Aorta (tissue), 5 donors: ENCODE measurements at regions not wholly inside any gene's neighbourhood (a gene's known extent, or its start where the extent isn't known, plus 50 kb on each side); places are given as distances from the start of the nearest gene placed in this dataset.
"Not testable (repeated sequence)": the region's sequence is repeated elsewhere in the genome, so short reads cannot be mapped to it uniquely, and the experiment has no call there.

ENCODE experiments used
- ATAC-seq: fragments of 200-7000 bp; cut with Tn5 transposase; one replicate; pipeline ENCODE4 v1.9.1; 2022; ENCODE audit warnings: moderate library complexity; ENCODE audit not compliant: low FRiP score
- DNase-seq, 2 donors: peaks; one replicate each; pipeline ENCODE4 v3.0.0-alpha.2; 2020
- H3K27ac ChIP-seq, 2 donors: one replicate each; pipeline ENCODE4 v1.5.1; 2013; ENCODE audit warnings: low read length in 2 of 2, mild to moderate bottlenecking in 2 of 2, moderate library complexity in 2 of 2, control low read depth in 1 of 2, inconsistent platforms in 1 of 2, low read depth in 1 of 2
- H3K27me3 ChIP-seq, 2 donors: one replicate each; pipeline ENCODE4 v1.6.1; 2013; ENCODE audit warnings: control low read depth in 1 of 2, low read length in 1 of 2, mild to moderate bottlenecking in 1 of 2, moderate library complexity in 1 of 2; ENCODE audit not compliant: insufficient read depth in 2 of 2, control insufficient read depth in 1 of 2
- H3K36me3 ChIP-seq, 2 donors: one replicate each; pipeline ENCODE4 v1.6.1; 2013; ENCODE audit warnings: control low read depth in 1 of 2, low read length in 1 of 2, mild to moderate bottlenecking in 1 of 2; ENCODE audit not compliant: insufficient read depth in 2 of 2, control insufficient read depth in 1 of 2
- H3K4me1 ChIP-seq, 2 donors: one replicate each; pipeline ENCODE4 v1.6.1; 2013; ENCODE audit warnings: low read length in 2 of 2, control low read depth in 1 of 2, mild to moderate bottlenecking in 1 of 2, moderate library complexity in 1 of 2; ENCODE audit not compliant: insufficient read depth in 2 of 2, control insufficient read depth in 1 of 2
- H3K4me3 ChIP-seq, 2 donors: one replicate each; pipeline ENCODE4 v1.5.1; 2013; ENCODE audit warnings: low read length in 2 of 2, control low read depth in 1 of 2, mild to moderate bottlenecking in 1 of 2
- H3K9me3 ChIP-seq: one replicate; pipeline ENCODE4 v1.6.1; 2013; ENCODE audit warnings: mild to moderate bottlenecking, low read length; ENCODE audit not compliant: control insufficient read depth
- WGBS, 2 donors: extraction: QIAGEN DNeasy Blood & Tissue Kit; methylation state at CpG; one replicate each; pipeline ENCODE4 v1.1.7; 2013; 5-methylcytosine and 5-hydroxymethylcytosine counted together
- intact Hi-C, 2 donors: fragments of 100-400 bp; cut with DNase I; formaldehyde crosslinking; loops; one replicate each; pipeline versions ENCODE4 v1.14.2 to v1.15.0; 2022
- donor health status: healthy with polysubstance abuse.
- donor health status: Bipolar disorder and iron deficiency.
- donor health status: DM: no; HTN: no; CAD: no.
- donor health status: DM: no; HTN: no; CAD: no.
- donor health status: DM: yes; HTN: yes; CAD: no.

DNA sequence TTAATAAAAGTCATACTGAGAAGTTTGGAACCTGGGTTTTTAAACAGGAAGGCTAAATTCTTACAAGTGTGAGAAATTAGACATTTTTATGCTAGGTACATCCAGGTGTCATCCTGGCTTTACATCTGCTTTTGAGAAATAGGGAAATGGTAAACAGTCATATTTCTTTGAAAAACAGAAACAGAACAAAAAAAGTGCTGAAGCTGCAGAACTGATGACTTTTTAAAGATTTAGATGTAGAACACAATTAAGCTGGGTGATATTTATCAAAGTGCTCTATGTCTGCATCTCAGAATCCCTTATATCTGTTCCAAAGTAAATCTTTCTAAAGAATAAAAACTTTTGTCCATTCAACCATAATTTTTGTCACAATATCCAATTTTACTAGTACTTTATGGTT lies 282.9 kb upstream of the ATXN7L3B start:
- no peak for ATAC-seq
- Histone ChIP-seq H3K27me3 (no peaks in the 10 kb centered on the region), H3K36me3 (no peaks in the 10 kb centered on the region), H3K27ac (no peak overlapping the region), H3K4me1 (no peaks in the 10 kb centered on the region), H3K9me3 (no peaks in the 10 kb centered on the region), H3K4me3 (no peak overlapping the region)
- DNase-seq = no peak
- intact Hi-C loops = no loop called here

GRCh38 chr12:74259199-74259598 lies 278.4 kb upstream of the ATXN7L3B start:
- no peak for DNase-seq
- intact Hi-C loops = no loop called here
- no peak for ATAC-seq
- no peak overlapping the region for H3K4me3 ChIP-seq
- no peaks in the 10 kb centered on the region for H3K4me1 ChIP-seq
- no peaks in the 10 kb centered on the region for H3K9me3 ChIP-seq
- no peaks in the 10 kb centered on the region for H3K27me3 ChIP-seq
- WGBS, 2 donors = 71 to 89% methylated on average over 1 of the region's 1 CpG
- no peaks in the 10 kb centered on the region for H3K36me3 ChIP-seq
- H3K27ac ChIP-seq = no peak overlapping the region

GRCh38 chr12:74264692-74265091 lies 272.9 kb upstream of the ATXN7L3B start:
- no peak for DNase-seq
- ATAC-seq = no peak
- H3K27me3 ChIP-seq = no peaks in the 10 kb centered on the region
- H3K9me3 ChIP-seq = no peaks in the 10 kb centered on the region
- intact Hi-C loops = no loop called here
- H3K4me1 ChIP-seq = no peaks in the 10 kb centered on the region
- 92 to 93% methylated on average over 15 of the region's 15 CpGs for whole genome bisulfite sequencing, 2 donors
- H3K4me3 ChIP-seq = no peak overlapping the region
- H3K36me3 ChIP-seq = no peaks in the 10 kb centered on the region
- no peak overlapping the region for H3K27ac ChIP-seq

GRCh38 chr12:74269355-74269754 lies 268.3 kb upstream of the ATXN7L3B start:
- intact Hi-C loops, H3K4me3 ChIP-seq, DNase-seq, H3K27ac ChIP-seq, H3K9me3 ChIP-seq, ATAC-seq, H3K36me3 ChIP-seq, H3K4me1 ChIP-seq, H3K27me3 ChIP-seq: not testable (repeated sequence)
- 88% methylated on average over 8 of the region's 8 CpGs for WGBS, 2 donors

- H3K9me3 ChIP-seq = peaks cover 1% of the 10 kb centered on the region
- H3K36me3 ChIP-seq = no peaks in the 10 kb centered on the region
- DNase-seq = no peak
- 94 to 97% methylated on average over 5 of the region's 5 CpGs for WGBS, 2 donors
- intact Hi-C loops = no loop called here
- no peak overlapping the region for H3K27ac ChIP-seq
- H3K4me3 ChIP-seq = no peak overlapping the region
- no peaks in the 10 kb centered on the region for H3K4me1 ChIP-seq
- H3K27me3 ChIP-seq = no peaks in the 10 kb centered on the region
- no peak for ATAC-seq
Measured at GRCh38 chr12:74280156-74280655, 257.4 kb upstream of the ATXN7L3B start.

GRCh38 chr12:74281401-74282180 lies 256.0 kb upstream of the ATXN7L3B start:
- WGBS, 2 donors = 87 to 92% methylated on average over 2 of the region's 2 CpGs
- intact Hi-C loops, H3K9me3 ChIP-seq, H3K4me3 ChIP-seq, ATAC-seq, DNase-seq, H3K27me3 ChIP-seq, H3K27ac ChIP-seq, H3K36me3 ChIP-seq, H3K4me1 ChIP-seq: not testable (repeated sequence)

DNA sequence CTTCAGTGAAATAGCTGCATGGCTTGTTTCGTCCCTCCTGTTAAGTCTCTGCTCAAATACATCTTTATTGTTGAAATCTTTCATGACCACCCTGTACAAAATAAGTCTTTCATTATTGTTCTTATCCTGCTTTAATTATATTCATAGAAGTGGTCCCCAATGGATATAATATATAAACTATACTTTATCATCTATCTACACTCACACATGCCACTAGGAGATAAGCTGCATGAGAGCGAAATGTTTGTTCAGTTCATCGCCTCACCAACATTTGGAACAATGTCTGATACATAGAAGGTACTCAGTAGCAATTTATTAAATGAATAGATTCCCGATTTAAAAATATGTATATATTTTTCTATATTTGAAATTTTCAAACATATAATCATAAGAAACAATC lies 254.0 kb upstream of the ATXN7L3B start:
- Histone ChIP-seq H3K27me3 (no peaks in the 10 kb centered on the region), H3K9me3 (peaks cover 1% of the 10 kb centered on the region), H3K27ac (no peak overlapping the region), H3K4me3 (no peak overlapping the region), H3K36me3 (no peaks in the 10 kb centered on the region), H3K4me1 (no peaks in the 10 kb centered on the region)
- ATAC-seq (no peak), DNase-seq (no peak)
- intact Hi-C loops = no loop called here
- WGBS, 2 donors = 83 to 85% methylated on average over 4 of the region's 4 CpGs

DNA sequence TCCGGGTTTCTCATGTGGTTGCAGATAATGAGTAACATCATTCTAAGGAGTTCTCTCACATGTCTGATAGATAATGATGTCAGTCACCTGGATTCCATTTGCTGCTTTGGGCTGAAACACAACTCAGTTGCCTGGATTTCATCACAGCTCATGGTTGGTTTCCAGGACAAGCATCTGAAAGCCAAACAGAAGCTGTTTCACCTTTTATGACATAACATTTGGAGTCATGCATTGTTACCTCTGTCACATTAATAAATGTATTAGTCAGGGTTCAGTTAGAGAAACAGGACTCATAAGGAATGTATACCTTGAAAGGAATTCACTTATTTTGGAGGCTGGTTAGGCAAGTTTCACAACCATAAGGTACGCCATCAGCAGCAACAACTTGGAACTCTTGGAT lies 251.9 kb upstream of the ATXN7L3B start:
- Histone ChIP-seq H3K36me3 (no peaks in the 10 kb centered on the region), H3K27ac (no peak overlapping the region), H3K9me3 (no peaks in the 10 kb centered on the region), H3K4me1 (no peaks in the 10 kb centered on the region), H3K4me3 (no peak overlapping the region), H3K27me3 (no peaks in the 10 kb centered on the region)
- no peak for ATAC-seq
- intact Hi-C loops = no loop called here
- no peak for DNase-seq
- 81 to 84% methylated on average over 2 of the region's 2 CpGs for WGBS, 2 donors

GRCh38 chr12:74286254-74286653 lies 251.4 kb upstream of the ATXN7L3B start:
- Histone ChIP-seq H3K27ac (no peak overlapping the region), H3K36me3 (no peaks in the 10 kb centered on the region), H3K27me3 (no peaks in the 10 kb centered on the region), H3K4me3 (no peak overlapping the region), H3K9me3 (no peaks in the 10 kb centered on the region), H3K4me1 (no peaks in the 10 kb centered on the region)
- DNase-seq = no peak
- intact Hi-C loops = no loop called here
- no peak for ATAC-seq
- WGBS, 2 donors = 72 to 88% methylated on average over 1 of the region's 1 CpG
